RCC 7860 (cell line): ENCODE measurements at regions not wholly inside any gene's neighbourhood (a gene's known extent, or its start where the extent isn't known, plus 50 kb on each side); places are given as distances from the start of the nearest gene placed in this dataset.

Experiments
- DNase-seq: peaks from one replicate; pipeline ENCODE4 v3.0.0-alpha.2; 2015; ENCODE audit warnings: low spot score
- FAIRE-seq: peaks from 2 replicates; lab custom pipeline; 2012; peaks lifted over from hg19 to GRCh38; lab: Jason Lieb, UNC

- no peak for FAIRE-seq
- no peak for DNase-seq
These were observed 130.1 kb downstream of the MRPL36 start for GRCh38 chr5:1669276-1670155.

- no peak for FAIRE-seq
- no peak for DNase-seq
These were observed 131.4 kb downstream of the MRPL36 start for GRCh38 chr5:1668141-1668721.

GRCh38 chr5:1667648-1668140, 131.9 kb downstream of the MRPL36 start:
- DNase-seq (no peak), FAIRE-seq (no peak)

GRCh38 chr5:1666812-1667588, 132.6 kb downstream of the MRPL36 start:
- DNase-seq (no peak), FAIRE-seq (no peak)

- DNase-seq (no peak), FAIRE-seq (no peak)
These were observed 133.4 kb downstream of the MRPL36 start for GRCh38 chr5:1666221-1666620.

GRCh38 chr5:1665803-1666202, 133.8 kb downstream of the MRPL36 start:
- no peak for DNase-seq
- FAIRE-seq = no peak

- no peak for FAIRE-seq
These were observed 134.4 kb downstream of the MRPL36 start for GRCh38 chr5:1665231-1665630.

GRCh38 chr5:1663186-1663585, 136.5 kb downstream of the MRPL36 start:
- FAIRE-seq (no peak), DNase-seq (no peak)

More at GRCh38 chr5:1665231-1665630, 134.4 kb downstream of the MRPL36 start:
- DNase-seq = no peak

- DNase-seq (no peak), FAIRE-seq (no peak)
These were observed 137.0 kb downstream of the MRPL36 start for GRCh38 chr5:1662559-1663085.

- no peak for DNase-seq
- no peak for FAIRE-seq
These were observed 137.6 kb downstream of the MRPL36 start for GRCh38 chr5:1661831-1662558.

GRCh38 chr5:1661311-1661710, 137.6 kb upstream of the LPCAT1 start:
- FAIRE-seq = no peak
- DNase-seq = no peak

GRCh38 chr5:1660511-1660910, 136.8 kb upstream of the LPCAT1 start:
- FAIRE-seq (no peak), DNase-seq (no peak)

GRCh38 chr5:1660001-1660400, 136.2 kb upstream of the LPCAT1 start:
- FAIRE-seq (no peak), DNase-seq (no peak)

GRCh38 chr5:1659100-1659981, 135.6 kb upstream of the LPCAT1 start:
- DNase-seq = no peak
- FAIRE-seq = no peak

GRCh38 chr5:1658665-1659064, 134.9 kb upstream of the LPCAT1 start:
- FAIRE-seq = no peak
- DNase-seq = no peak

- DNase-seq = no peak
- FAIRE-seq = no peak
These were observed 133.5 kb upstream of the LPCAT1 start for GRCh38 chr5:1657161-1657741.

- DNase-seq (no peak), FAIRE-seq (no peak)
These were observed 132.7 kb upstream of the LPCAT1 start for GRCh38 chr5:1656271-1656975.

GRCh38 chr5:1655496-1656270, 131.9 kb upstream of the LPCAT1 start:
- no peak for DNase-seq
- no peak for FAIRE-seq
